Left lung (tissue), 4 donors: ENCODE measurements at regions not wholly inside any gene's neighbourhood (a gene's known extent, or its start where the extent isn't known, plus 50 kb on each side); places are given as distances from the start of the nearest gene placed in this dataset.

ENCODE experiments used
- ATAC-seq: fragments of 200-7000 bp; cut with Tn5 transposase; one replicate; pipeline ENCODE4 v1.9.1; 2020; ENCODE audit warnings: moderate library complexity
- DNase-seq, 4 donors: peaks; one replicate each; pipeline ENCODE4 v3.0.0-alpha.2; 2013 to 2020
- H3K27ac ChIP-seq, 2 donors: fragments of 200-600 bp; sonication (generic) in 1 of 2; one replicate each; pipeline versions ENCODE4 v1.5.0 to v1.8.0; 2020 to 2021
- H3K27me3 ChIP-seq, 2 donors: fragments of 200-600 bp; sonication (generic) in 1 of 2; one replicate each; pipeline versions ENCODE4 v1.5.0 to v1.8.0; 2020 to 2021
- H3K36me3 ChIP-seq, 2 donors: fragments of 200-600 bp; sonication (generic) in 1 of 2; one replicate each; pipeline versions ENCODE4 v1.5.0 to v1.8.0; 2020 to 2021
- H3K4me1 ChIP-seq, 2 donors: fragments of 200-600 bp; one replicate each; pipeline ENCODE4 v1.8.0; 2021
- H3K4me3 ChIP-seq, 2 donors: fragments of 200-600 bp; sonication (generic) in 1 of 2; one replicate each; pipeline versions ENCODE4 v1.5.0 to v1.8.0; 2020 to 2021; ENCODE audit warnings: mild to moderate bottlenecking in 1 of 2
- H3K9me3 ChIP-seq, 2 donors: fragments of 200-600 bp; sonication (generic) in 1 of 2; one replicate each; pipeline versions ENCODE4 v1.5.0 to v1.8.0; 2020 to 2021
- CTCF ChIP-seq, 2 donors: fragments of 200-600 bp; sonication (generic) in 1 of 2; IDR thresholded peaks; one replicate each; pipeline versions ENCODE4 v1.5.0 to v1.8.0; 2021; ENCODE audit warnings: antibody characterized with exemption in 2 of 2
- intact Hi-C, 2 donors: fragments of 100-400 bp; cut with DNase I; formaldehyde crosslinking; loops; one replicate each; pipeline versions ENCODE4 v1.11.2 to v1.14.2; 2022
- donor health status: DM: no; HTN: yes; CAD: no.
- donor health status: DM: no; HTN: no; CAD: no.

- ATAC-seq (no peak), DNase-seq (no peak)
- no peak overlapping the region for H3K27ac ChIP-seq
- no peaks in the 10 kb centered on the region for H3K4me1 ChIP-seq
- H3K9me3 ChIP-seq = no peaks in the 10 kb centered on the region
- no peaks in the 10 kb centered on the region for H3K36me3 ChIP-seq
- intact Hi-C loops = no loop called here
- H3K27me3 ChIP-seq = no peaks in the 10 kb centered on the region
- TF ChIP-seq CTCF (IDR thresholded peaks at IDR 0.05) = no peak
- H3K4me3 ChIP-seq = no peak overlapping the region
Measured at GRCh38 chrX:30950391-30950790, 61.3 kb upstream of the TAB3 start.

- no peak for TF ChIP-seq CTCF (IDR thresholded peaks at IDR 0.05)
- intact Hi-C loops = no loop called here
- ATAC-seq = no peak
- H3K9me3 ChIP-seq = no peaks in the 10 kb centered on the region
- H3K4me3 ChIP-seq = no peak overlapping the region
- no peaks in the 10 kb centered on the region for H3K4me1 ChIP-seq
- no peaks in the 10 kb centered on the region for H3K36me3 ChIP-seq
- no peak for DNase-seq
- no peak overlapping the region for H3K27ac ChIP-seq
- H3K27me3 ChIP-seq = no peaks in the 10 kb centered on the region
Measured at GRCh38 chrX:30949554-30949953, 60.5 kb upstream of the TAB3 start.

- ATAC-seq (no peak), DNase-seq (no peak)
- Histone ChIP-seq H3K9me3 (no peaks in the 10 kb centered on the region), H3K27me3 (no peaks in the 10 kb centered on the region), H3K36me3 (no peaks in the 10 kb centered on the region), H3K4me3 (no peak overlapping the region), H3K27ac (no peak overlapping the region), H3K4me1 (no peaks in the 10 kb centered on the region)
- TF ChIP-seq CTCF (IDR thresholded peaks at IDR 0.05) = no peak
- intact Hi-C loops = no loop called here
Measured at GRCh38 chrX:30948626-30949025, 59.6 kb upstream of the TAB3 start.

- TF ChIP-seq CTCF (IDR thresholded peaks at IDR 0.05) = no peak
- DNase-seq (peak in 1 of 4 donors; percentile 24), ATAC-seq (no peak)
- Histone ChIP-seq H3K9me3 (no peaks in the 10 kb centered on the region), H3K4me3 (no peak overlapping the region), H3K36me3 (no peaks in the 10 kb centered on the region), H3K4me1 (no peaks in the 10 kb centered on the region), H3K27me3 (no peaks in the 10 kb centered on the region), H3K27ac (no peak overlapping the region)
- intact Hi-C loops = no loop called here
Measured at GRCh38 chrX:30948051-30948450, 59.0 kb upstream of the TAB3 start.

- no peak for ATAC-seq
- Histone ChIP-seq H3K4me3 (no peak overlapping the region), H3K27ac (no peak overlapping the region), H3K9me3 (no peaks in the 10 kb centered on the region), H3K27me3 (no peaks in the 10 kb centered on the region), H3K36me3 (no peaks in the 10 kb centered on the region), H3K4me1 (no peaks in the 10 kb centered on the region)
- intact Hi-C loops = no loop called here
- TF ChIP-seq CTCF (IDR thresholded peaks at IDR 0.05) = no peak
- no peak for DNase-seq
Measured at GRCh38 chrX:30943984-30944383, 54.9 kb upstream of the TAB3 start.
